ENCODE measurements at regions not wholly inside any gene's neighbourhood (a gene's known extent, or its start where the extent isn't known, plus 50 kb on each side); places are given as distances from the start of the nearest gene placed in this dataset.
"Not testable (repeated sequence)": the region's sequence is repeated elsewhere in the genome, so short reads cannot be mapped to it uniquely, and the experiment has no call there.

GRCh38 chr11:104704146-104704830 lies 194.0 kb downstream of the CASP12 start:
- DNase-seq = no peak
- ATAC-seq = no peak

GRCh38 chr11:104700609-104701008 lies 197.7 kb downstream of the CASP12 start:
- peak; percentile 76 for ATAC-seq
- no peak for DNase-seq

- DNase-seq (no peak), ATAC-seq (no peak)
Observed at GRCh38 chr11:104699981-104700380, 198.3 kb downstream of the CASP12 start.

GRCh38 chr11:104695065-104695463 lies 203.2 kb downstream of the CASP12 start:
- ATAC-seq (no peak), DNase-seq (no peak)

- peak; percentile 59 for ATAC-seq
Observed at GRCh38 chr11:104694259-104695064, 203.8 kb downstream of the CASP12 start.

GRCh38 chr11:104692751-104693150 lies 205.5 kb downstream of the CASP12 start:
- DNase-seq (no peak), ATAC-seq (no peak)

More at GRCh38 chr11:104694259-104695064, 203.8 kb downstream of the CASP12 start:
- no peak for DNase-seq

- DNase-seq = no peak
- ATAC-seq = no peak
Observed at GRCh38 chr11:104691129-104691528, 207.1 kb downstream of the CASP12 start.

- DNase-seq = no peak
- ATAC-seq = no peak
Observed at GRCh38 chr11:104690241-104690640, 208.0 kb downstream of the CASP12 start.

- no peak for ATAC-seq
Observed at GRCh38 chr11:104688731-104689130, 209.5 kb downstream of the CASP12 start.

GRCh38 chr11:104682206-104682605 lies 216.1 kb downstream of the CASP12 start:
- ATAC-seq (no peak), DNase-seq (no peak)

More at GRCh38 chr11:104688731-104689130, 209.5 kb downstream of the CASP12 start:
- no peak for DNase-seq

- DNase-seq = no peak
- no peak for ATAC-seq
Observed at GRCh38 chr11:104679258-104679657, 219.0 kb downstream of the CASP12 start.

- no peak for ATAC-seq
Observed at GRCh38 chr11:104678408-104678807, 219.9 kb downstream of the CASP12 start.

GRCh38 chr11:104677069-104677468 lies 221.2 kb downstream of the CASP12 start:
- not testable (repeated sequence) for DNase-seq

More at GRCh38 chr11:104678408-104678807, 219.9 kb downstream of the CASP12 start:
- DNase-seq = no peak

GRCh38 chr11:104672897-104673296 lies 225.4 kb downstream of the CASP12 start:
- DNase-seq (no peak), ATAC-seq (no peak)

More at GRCh38 chr11:104677069-104677468, 221.2 kb downstream of the CASP12 start:
- not testable (repeated sequence) for ATAC-seq

- DNase-seq (no peak), ATAC-seq (peak; percentile 66)
Observed at GRCh38 chr11:104668797-104669463, 229.3 kb downstream of the CASP12 start.

GRCh38 chr11:104666624-104667023 lies 231.6 kb downstream of the CASP12 start:
- DNase-seq (no peak), ATAC-seq (no peak)

- ATAC-seq (no peak), DNase-seq (no peak)
Observed at GRCh38 chr11:104665641-104666040, 232.6 kb downstream of the CASP12 start.

GRCh38 chr11:104663190-104664140 lies 234.8 kb downstream of the CASP12 start:
- no peak for DNase-seq
- ATAC-seq = no peak

GRCh38 chr11:104661901-104662300 lies 236.4 kb downstream of the CASP12 start:
- no peak for DNase-seq
- ATAC-seq = no peak

GRCh38 chr11:104661471-104661870 lies 236.8 kb downstream of the CASP12 start:
- DNase-seq (no peak), ATAC-seq (no peak)

- DNase-seq = no peak
- ATAC-seq = no peak
Observed at GRCh38 chr11:104658177-104658576, 240.1 kb downstream of the CASP12 start.

GRCh38 chr11:104657083-104657482 lies 241.2 kb downstream of the CASP12 start:
- ATAC-seq = no peak
- DNase-seq = no peak
